Loucy (cell line): ENCODE measurements at regions not wholly inside any gene's neighbourhood (a gene's known extent, or its start where the extent isn't known, plus 50 kb on each side); places are given as distances from the start of the nearest gene placed in this dataset.

Experiments used
- H2AFZ ChIP-seq: fragments of 200-600 bp; sonication (generic); 2 replicates; pipeline ENCODE4 v1.6.0; 2016; ENCODE audit warnings: antibody characterized with exemption, mild to moderate bottlenecking, low read length, moderate library complexity
- H3F3A ChIP-seq: fragments of 200-600 bp; 2 replicates; pipeline ENCODE4 v1.6.0; 2016; ENCODE audit warnings: antibody characterized with exemption, low read depth, mild to moderate bottlenecking
- H3K27me3 ChIP-seq: fragments of 200-600 bp; sonication (generic); 2 replicates; pipeline ENCODE4 v1.6.1; 2014; ENCODE audit warnings: low read length, mild to moderate bottlenecking; ENCODE audit not compliant: insufficient read depth, poor library complexity, severe bottlenecking
- H3K36me3 ChIP-seq: fragments of 200-600 bp; sonication (generic); 2 replicates; pipeline ENCODE4 v1.6.1; 2016; ENCODE audit warnings: low read length; ENCODE audit not compliant: insufficient read depth
- H3K4me1 ChIP-seq: fragments of 200-600 bp; sonication (generic); 2 replicates; pipeline ENCODE4 v1.5.1; 2014; ENCODE audit warnings: low read length, mild to moderate bottlenecking; ENCODE audit not compliant: insufficient read depth, poor library complexity, severe bottlenecking
- H3K4me2 ChIP-seq: fragments of 200-600 bp; sonication (generic); 2 replicates; pipeline ENCODE4 v1.6.0; 2014; ENCODE audit warnings: antibody characterized with exemption, low read length, low read depth, mild to moderate bottlenecking; ENCODE audit not compliant: poor library complexity, severe bottlenecking
- H3K4me3 ChIP-seq: fragments of 200-600 bp; sonication (generic); 2 replicates; pipeline ENCODE4 v1.5.1; 2014; ENCODE audit warnings: low read length, mild to moderate bottlenecking, mixed read lengths; ENCODE audit not compliant: poor library complexity, severe bottlenecking
- H3K79me2 ChIP-seq: fragments of 200-600 bp; sonication (generic); 2 replicates; pipeline ENCODE4 v1.6.1; 2014; ENCODE audit warnings: low read length; ENCODE audit not compliant: insufficient read depth
- H3K9ac ChIP-seq: fragments of 200-600 bp; sonication (generic); 2 replicates; pipeline ENCODE4 v1.6.0; 2014; ENCODE audit warnings: mild to moderate bottlenecking, low read depth, low read length, moderate library complexity; ENCODE audit not compliant: poor library complexity, severe bottlenecking
- H3K9me2 ChIP-seq: fragments of 200-600 bp; sonication (generic); replicated peaks from 2 replicates; pipeline ENCODE4 v1.6.1; 2016; ENCODE audit warnings: low read depth, low read length, mixed read lengths
- H3K9me3 ChIP-seq: fragments of 200-600 bp; sonication (generic); 2 replicates; pipeline ENCODE4 v1.6.1; 2014; ENCODE audit warnings: mild to moderate bottlenecking, antibody characterized with exemption, low read length, low read depth; ENCODE audit not compliant: insufficient read depth
- H4K20me1 ChIP-seq: fragments of 200-600 bp; sonication (generic); 2 replicates; pipeline ENCODE4 v1.6.0; 2014; ENCODE audit warnings: antibody characterized with exemption, low read length, mild to moderate bottlenecking; ENCODE audit not compliant: insufficient read depth, poor library complexity, severe bottlenecking
- EZH2phosphoT487 ChIP-seq: fragments of 200-600 bp; IDR thresholded peaks from 2 replicates; pipeline ENCODE4 v1.6.1; 2018; ENCODE audit warnings: antibody characterized with exemption, mild to moderate bottlenecking, moderate library complexity, borderline replicate concordance
- TF ChIP-seq, protein P1 (sequence below): fragments of 200-600 bp; sonication (generic); conservative IDR thresholded peaks from 2 replicates; pipeline ENCODE4 v1.5.1; 2014; ENCODE audit warnings: mild to moderate bottlenecking, antibody characterized with exemption, low read length

DNA sequence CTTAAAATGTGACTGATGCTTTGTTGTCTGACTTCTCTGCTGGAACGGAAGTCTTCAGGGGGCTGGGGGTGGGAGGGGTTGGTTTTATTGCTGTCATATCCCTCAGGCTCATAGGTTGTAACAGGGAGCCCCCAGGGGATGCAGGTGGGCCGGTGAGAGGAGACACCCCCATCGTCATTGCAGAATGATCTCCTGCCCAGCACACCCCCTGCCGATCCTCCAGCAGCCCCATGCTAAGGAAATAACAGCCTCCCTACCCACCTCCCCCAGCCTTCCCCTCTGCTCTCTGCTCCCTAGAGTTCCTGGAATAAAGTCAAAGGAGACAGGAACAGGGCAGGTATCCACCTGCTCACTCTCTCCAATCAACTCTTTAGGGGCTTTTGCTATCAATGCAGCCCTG lies 270.1 kb upstream of the TNRC6C start:
- no peak overlapping the region for H3K4me3 ChIP-seq
- H3K36me3 ChIP-seq = no peaks in the 10 kb centered on the region
- H3K9ac ChIP-seq = no peak overlapping the region
- TF ChIP-seq, protein P1, sequence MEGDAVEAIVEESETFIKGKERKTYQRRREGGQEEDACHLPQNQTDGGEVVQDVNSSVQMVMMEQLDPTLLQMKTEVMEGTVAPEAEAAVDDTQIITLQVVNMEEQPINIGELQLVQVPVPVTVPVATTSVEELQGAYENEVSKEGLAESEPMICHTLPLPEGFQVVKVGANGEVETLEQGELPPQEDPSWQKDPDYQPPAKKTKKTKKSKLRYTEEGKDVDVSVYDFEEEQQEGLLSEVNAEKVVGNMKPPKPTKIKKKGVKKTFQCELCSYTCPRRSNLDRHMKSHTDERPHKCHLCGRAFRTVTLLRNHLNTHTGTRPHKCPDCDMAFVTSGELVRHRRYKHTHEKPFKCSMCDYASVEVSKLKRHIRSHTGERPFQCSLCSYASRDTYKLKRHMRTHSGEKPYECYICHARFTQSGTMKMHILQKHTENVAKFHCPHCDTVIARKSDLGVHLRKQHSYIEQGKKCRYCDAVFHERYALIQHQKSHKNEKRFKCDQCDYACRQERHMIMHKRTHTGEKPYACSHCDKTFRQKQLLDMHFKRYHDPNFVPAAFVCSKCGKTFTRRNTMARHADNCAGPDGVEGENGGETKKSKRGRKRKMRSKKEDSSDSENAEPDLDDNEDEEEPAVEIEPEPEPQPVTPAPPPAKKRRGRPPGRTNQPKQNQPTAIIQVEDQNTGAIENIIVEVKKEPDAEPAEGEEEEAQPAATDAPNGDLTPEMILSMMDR = no peak
- TF ChIP-seq EZH2phosphoT487 = no peak
- H2AFZ ChIP-seq = no peak overlapping the region
- no peaks in the 10 kb centered on the region for H3K9me2 ChIP-seq
- H3F3A ChIP-seq = no peaks in the 10 kb centered on the region; the same call in 1 of the 2 replicates
- no peaks in the 10 kb centered on the region for H3K9me3 ChIP-seq
- H3K27me3 ChIP-seq = no peaks in the 10 kb centered on the region
- H3K4me1 ChIP-seq = peaks cover 37% of the 10 kb centered on the region
- H4K20me1 ChIP-seq = no peaks in the 10 kb centered on the region
- no peak overlapping the region for H3K4me2 ChIP-seq
- H3K79me2 ChIP-seq = no peaks in the 10 kb centered on the region

DNA sequence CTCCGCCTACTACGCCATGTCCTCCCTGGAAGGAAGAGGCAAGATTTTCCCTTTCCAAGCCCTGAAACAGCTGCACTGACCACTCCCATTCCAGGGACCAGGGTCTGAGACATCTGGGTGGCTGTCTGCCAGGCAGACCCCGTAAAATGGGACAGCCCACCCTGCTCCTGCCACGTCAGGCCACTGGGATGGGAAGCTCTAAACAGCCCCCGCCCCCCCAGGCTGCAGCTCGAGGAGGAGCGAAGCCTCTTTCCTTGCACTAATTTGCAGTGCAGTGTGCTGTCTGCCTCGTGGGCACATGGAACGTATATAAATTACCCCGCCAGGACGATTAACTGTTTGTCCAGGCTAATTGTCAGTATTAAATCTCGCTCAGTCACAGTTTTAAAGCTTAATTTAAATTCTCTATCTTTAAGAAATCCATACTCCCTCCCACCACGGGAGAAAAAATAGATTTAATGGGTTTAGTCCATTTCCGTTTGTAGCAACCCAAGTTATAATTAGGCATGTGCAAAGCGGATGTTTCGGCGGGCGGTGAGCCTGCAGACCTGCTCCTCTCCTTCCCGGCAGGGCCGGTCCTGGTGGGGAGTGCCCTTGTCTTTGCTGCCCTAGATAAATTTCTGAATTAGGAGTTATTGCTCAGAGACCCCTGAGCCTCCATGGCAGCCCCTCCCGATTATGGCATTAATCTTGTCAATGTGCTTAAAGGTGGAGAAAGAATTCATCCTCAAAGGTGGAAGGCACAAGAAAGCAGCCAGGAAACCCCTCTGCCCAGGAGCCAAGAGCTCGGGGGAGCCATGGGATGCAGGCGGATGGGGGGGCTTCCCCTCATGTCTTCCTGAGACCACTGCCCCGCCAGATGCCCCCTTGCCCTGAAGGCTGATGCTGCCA lies 268.0 kb upstream of the TNRC6C start:
- H3K9me2 ChIP-seq = no peaks in the 10 kb centered on the region
- H3K79me2 ChIP-seq = no peaks in the 10 kb centered on the region
- no peaks in the 10 kb centered on the region for H3K9me3 ChIP-seq
- H3K9ac ChIP-seq = peak overlapping the region; percentile 67
- H3K36me3 ChIP-seq = no peaks in the 10 kb centered on the region
- no peaks in the 10 kb centered on the region; the same call in 1 of the 2 replicates for H3F3A ChIP-seq
- peaks cover 39% of the 10 kb centered on the region for H3K4me1 ChIP-seq
- TF ChIP-seq EZH2phosphoT487 = no peak
- H3K4me2 ChIP-seq = peak overlapping the region; percentile 89
- H3K4me3 ChIP-seq = peak overlapping the region; percentile 70
- no peaks in the 10 kb centered on the region for H4K20me1 ChIP-seq
- H2AFZ ChIP-seq = peak overlapping the region; percentile 53
- no peaks in the 10 kb centered on the region for H3K27me3 ChIP-seq

DNA sequence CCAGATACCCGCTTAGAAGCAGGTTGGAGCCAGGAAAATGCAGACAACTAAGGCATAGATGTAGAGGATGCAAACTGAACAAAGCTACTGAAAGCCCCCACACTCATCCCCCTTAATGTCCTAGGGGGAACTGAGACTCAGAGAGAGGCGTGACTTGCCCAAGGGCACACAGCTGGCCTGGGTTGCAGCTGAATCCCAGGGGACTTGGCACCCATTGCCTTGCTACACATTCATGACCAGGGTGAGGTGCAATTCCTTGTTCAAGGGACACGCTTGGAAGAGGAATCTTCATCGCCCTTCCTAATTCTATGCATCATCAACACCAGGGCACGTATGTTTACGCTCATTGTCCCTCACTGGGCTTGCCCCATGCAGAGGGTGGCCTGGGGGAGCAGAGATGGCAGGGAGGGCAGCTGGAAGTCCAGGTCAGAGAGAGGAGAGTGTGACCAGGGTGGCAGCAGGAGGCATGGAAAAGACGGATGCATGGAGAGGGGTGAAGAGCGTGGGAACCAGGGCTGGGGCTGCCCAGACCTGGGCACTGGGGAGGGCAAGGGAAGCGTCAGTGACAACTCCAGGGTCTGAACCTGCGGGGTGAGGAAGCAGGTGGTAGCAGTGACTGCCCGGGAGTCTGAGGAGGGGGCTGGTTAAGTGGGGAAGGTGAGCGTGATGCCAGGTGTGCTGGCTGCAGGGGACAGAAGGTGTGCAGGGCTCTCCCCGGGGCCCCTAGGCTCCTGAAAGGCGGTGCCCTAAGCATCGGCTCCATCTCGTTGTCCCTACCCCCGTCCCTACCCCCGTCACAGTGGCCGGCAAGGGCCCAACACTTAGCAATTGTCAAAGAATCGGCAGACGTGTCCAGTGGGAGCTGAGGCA lies 267.1 kb upstream of the TNRC6C start:
- Histone ChIP-seq H3K9ac (peak overlapping the region; percentile 67), H3K36me3 (no peaks in the 10 kb centered on the region), H3K4me3 (peak overlapping the region; percentile 70), H3K9me3 (no peaks in the 10 kb centered on the region), H3K27me3 (no peaks in the 10 kb centered on the region), H3K4me1 (peaks cover 41% of the 10 kb centered on the region), H3K9me2 (no peaks in the 10 kb centered on the region), H4K20me1 (no peaks in the 10 kb centered on the region), H3F3A (no peaks in the 10 kb centered on the region; the same call in 1 of the 2 replicates), H2AFZ (no peak overlapping the region), H3K4me2 (peak overlapping the region; percentile 89), H3K79me2 (no peaks in the 10 kb centered on the region)
- TF ChIP-seq, protein P1 = no peak
- no peak for TF ChIP-seq EZH2phosphoT487
